WTC11 (cell line): ENCODE measurements at regions not wholly inside any gene's neighbourhood (a gene's known extent, or its start where the extent isn't known, plus 50 kb on each side); places are given as distances from the start of the nearest gene placed in this dataset.

Source experiments
- FOXJ3 ChIP-seq: sonication (generic); formaldehyde crosslinking; IDR thresholded peaks from 2 replicates; pipeline ENCODE4 v1.9.0; 2021; ENCODE audit warnings: missing genetic modification reagents, mild to moderate bottlenecking, borderline replicate concordance
- GTF2I ChIP-seq: fragments of 250-450 bp; sonication (Bioruptor Pico); conservative IDR thresholded peaks from 2 replicates; pipeline ENCODE4 v1.4.0; 2021; ENCODE audit warnings: mild to moderate bottlenecking
- IRF2 ChIP-seq: sonication (generic); formaldehyde crosslinking; IDR thresholded peaks from 2 replicates; pipeline ENCODE4 v1.8.0; 2022; ENCODE audit warnings: low read depth, missing genetic modification reagents, borderline replicate concordance
- JUN ChIP-seq: sonication (generic); formaldehyde crosslinking; IDR thresholded peaks from 2 replicates; pipeline ENCODE4 v1.8.0; 2023; ENCODE audit warnings: mild to moderate bottlenecking, missing genetic modification reagents
- NR3C1 ChIP-seq: sonication (generic); formaldehyde crosslinking; conservative IDR thresholded peaks from 2 replicates; pipeline ENCODE4 v1.8.1; 2023; ENCODE audit warnings: low read depth, mild to moderate bottlenecking, missing genetic modification reagents
- TP53 ChIP-seq: sonication (generic); formaldehyde crosslinking; IDR thresholded peaks from 2 replicates; pipeline ENCODE4 v1.8.1; 2023; ENCODE audit warnings: mild to moderate bottlenecking, missing genetic modification reagents
- TF ChIP-seq, protein P1 (sequence below): fragments of 200-600 bp; IDR thresholded peaks from 2 replicates; pipeline ENCODE4 v1.8.0; 2022; ENCODE audit warnings: antibody characterized with exemption
- TF ChIP-seq, protein P2 (sequence below): sonication (generic); formaldehyde crosslinking; IDR thresholded peaks from 2 replicates; pipeline ENCODE4 v1.8.1; 2022; ENCODE audit warnings: low read depth, missing genetic modification reagents, borderline replicate concordance
- TF ChIP-seq, protein P3 (sequence below): sonication (generic); formaldehyde crosslinking; IDR thresholded peaks from 2 replicates; pipeline ENCODE4 v1.8.0; 2022; ENCODE audit warnings: mild to moderate bottlenecking, missing genetic modification reagents
- TF ChIP-seq, protein P4 (sequence below): sonication (generic); formaldehyde crosslinking; IDR thresholded peaks from 2 replicates; pipeline ENCODE4 v1.8.1; 2023; ENCODE audit warnings: mild to moderate bottlenecking, missing genetic modification reagents, moderate library complexity
- TF ChIP-seq, protein P5 (sequence below): sonication (generic); formaldehyde crosslinking; IDR thresholded peaks from 2 replicates; pipeline ENCODE4 v1.8.1; 2022; ENCODE audit warnings: mild to moderate bottlenecking, moderate library complexity, missing genetic modification reagents
- TF ChIP-seq, protein P6 (sequence below): sonication (generic); formaldehyde crosslinking; IDR thresholded peaks from 2 replicates; pipeline ENCODE4 v1.8.1; 2023; ENCODE audit warnings: mild to moderate bottlenecking, moderate library complexity, missing genetic modification reagents

DNA sequence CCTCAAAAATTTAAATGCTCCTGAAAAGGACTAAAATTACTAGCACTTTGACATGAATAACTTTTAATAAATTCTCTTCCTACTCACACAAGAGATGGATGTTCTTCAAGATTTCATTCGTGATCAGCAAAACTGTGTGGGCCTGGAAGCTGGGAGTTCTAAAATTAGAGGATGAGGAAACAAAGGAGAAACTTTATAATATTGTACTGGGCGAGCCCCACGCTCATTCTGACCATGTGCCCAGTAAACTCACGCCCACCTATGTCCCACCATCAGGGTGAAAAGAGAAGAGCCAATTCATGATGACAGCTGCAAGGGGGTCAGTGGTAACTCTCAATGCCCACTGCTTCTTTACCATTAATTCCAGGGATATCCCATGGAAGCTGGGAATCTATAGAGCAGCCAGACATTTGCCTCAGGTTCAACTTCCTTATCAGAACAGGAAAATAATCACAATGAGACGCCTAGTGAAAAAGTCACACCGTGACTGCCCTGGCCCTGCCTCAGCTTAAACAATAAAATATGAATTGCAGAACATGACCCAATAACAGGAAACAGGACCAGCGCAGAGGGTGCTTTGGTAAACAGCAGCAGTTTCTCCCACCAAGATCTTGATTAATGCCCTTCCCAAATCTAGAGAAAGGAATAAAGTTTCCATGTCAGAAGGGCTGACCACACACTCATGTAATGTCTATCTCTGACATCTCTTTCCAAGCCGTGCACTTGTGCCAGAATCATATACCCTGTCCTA lies 438.6 kb downstream of the TXNL1 start:
- TF ChIP-seq IRF2 (CRISPR knock-in tag): no peak
- TF ChIP-seq, protein P1, sequence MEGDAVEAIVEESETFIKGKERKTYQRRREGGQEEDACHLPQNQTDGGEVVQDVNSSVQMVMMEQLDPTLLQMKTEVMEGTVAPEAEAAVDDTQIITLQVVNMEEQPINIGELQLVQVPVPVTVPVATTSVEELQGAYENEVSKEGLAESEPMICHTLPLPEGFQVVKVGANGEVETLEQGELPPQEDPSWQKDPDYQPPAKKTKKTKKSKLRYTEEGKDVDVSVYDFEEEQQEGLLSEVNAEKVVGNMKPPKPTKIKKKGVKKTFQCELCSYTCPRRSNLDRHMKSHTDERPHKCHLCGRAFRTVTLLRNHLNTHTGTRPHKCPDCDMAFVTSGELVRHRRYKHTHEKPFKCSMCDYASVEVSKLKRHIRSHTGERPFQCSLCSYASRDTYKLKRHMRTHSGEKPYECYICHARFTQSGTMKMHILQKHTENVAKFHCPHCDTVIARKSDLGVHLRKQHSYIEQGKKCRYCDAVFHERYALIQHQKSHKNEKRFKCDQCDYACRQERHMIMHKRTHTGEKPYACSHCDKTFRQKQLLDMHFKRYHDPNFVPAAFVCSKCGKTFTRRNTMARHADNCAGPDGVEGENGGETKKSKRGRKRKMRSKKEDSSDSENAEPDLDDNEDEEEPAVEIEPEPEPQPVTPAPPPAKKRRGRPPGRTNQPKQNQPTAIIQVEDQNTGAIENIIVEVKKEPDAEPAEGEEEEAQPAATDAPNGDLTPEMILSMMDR: no peak
- TF ChIP-seq, protein P2, sequence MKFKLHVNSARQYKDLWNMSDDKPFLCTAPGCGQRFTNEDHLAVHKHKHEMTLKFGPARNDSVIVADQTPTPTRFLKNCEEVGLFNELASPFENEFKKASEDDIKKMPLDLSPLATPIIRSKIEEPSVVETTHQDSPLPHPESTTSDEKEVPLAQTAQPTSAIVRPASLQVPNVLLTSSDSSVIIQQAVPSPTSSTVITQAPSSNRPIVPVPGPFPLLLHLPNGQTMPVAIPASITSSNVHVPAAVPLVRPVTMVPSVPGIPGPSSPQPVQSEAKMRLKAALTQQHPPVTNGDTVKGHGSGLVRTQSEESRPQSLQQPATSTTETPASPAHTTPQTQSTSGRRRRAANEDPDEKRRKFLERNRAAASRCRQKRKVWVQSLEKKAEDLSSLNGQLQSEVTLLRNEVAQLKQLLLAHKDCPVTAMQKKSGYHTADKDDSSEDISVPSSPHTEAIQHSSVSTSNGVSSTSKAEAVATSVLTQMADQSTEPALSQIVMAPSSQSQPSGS (CRISPR knock-in tag): no peak
- TF ChIP-seq, protein P3, sequence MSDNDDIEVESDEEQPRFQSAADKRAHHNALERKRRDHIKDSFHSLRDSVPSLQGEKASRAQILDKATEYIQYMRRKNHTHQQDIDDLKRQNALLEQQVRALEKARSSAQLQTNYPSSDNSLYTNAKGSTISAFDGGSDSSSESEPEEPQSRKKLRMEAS (CRISPR knock-in tag): no peak
- TF ChIP-seq TP53 (CRISPR knock-in tag): no peak
- no peak for TF ChIP-seq GTF2I (CRISPR knock-in tag)
- TF ChIP-seq, protein P4, sequence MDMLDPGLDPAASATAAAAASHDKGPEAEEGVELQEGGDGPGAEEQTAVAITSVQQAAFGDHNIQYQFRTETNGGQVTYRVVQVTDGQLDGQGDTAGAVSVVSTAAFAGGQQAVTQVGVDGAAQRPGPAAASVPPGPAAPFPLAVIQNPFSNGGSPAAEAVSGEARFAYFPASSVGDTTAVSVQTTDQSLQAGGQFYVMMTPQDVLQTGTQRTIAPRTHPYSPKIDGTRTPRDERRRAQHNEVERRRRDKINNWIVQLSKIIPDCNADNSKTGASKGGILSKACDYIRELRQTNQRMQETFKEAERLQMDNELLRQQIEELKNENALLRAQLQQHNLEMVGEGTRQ (CRISPR knock-in tag): no peak
- TF ChIP-seq NR3C1 (CRISPR knock-in tag): no peak
- TF ChIP-seq FOXJ3 (CRISPR knock-in tag): no peak
- TF ChIP-seq, protein P5, sequence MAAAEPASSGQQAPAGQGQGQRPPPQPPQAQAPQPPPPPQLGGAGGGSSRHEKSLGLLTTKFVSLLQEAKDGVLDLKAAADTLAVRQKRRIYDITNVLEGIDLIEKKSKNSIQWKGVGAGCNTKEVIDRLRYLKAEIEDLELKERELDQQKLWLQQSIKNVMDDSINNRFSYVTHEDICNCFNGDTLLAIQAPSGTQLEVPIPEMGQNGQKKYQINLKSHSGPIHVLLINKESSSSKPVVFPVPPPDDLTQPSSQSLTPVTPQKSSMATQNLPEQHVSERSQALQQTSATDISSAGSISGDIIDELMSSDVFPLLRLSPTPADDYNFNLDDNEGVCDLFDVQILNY (CRISPR knock-in tag): no peak
- no peak for TF ChIP-seq JUN (CRISPR knock-in tag)
- TF ChIP-seq, protein P6, sequence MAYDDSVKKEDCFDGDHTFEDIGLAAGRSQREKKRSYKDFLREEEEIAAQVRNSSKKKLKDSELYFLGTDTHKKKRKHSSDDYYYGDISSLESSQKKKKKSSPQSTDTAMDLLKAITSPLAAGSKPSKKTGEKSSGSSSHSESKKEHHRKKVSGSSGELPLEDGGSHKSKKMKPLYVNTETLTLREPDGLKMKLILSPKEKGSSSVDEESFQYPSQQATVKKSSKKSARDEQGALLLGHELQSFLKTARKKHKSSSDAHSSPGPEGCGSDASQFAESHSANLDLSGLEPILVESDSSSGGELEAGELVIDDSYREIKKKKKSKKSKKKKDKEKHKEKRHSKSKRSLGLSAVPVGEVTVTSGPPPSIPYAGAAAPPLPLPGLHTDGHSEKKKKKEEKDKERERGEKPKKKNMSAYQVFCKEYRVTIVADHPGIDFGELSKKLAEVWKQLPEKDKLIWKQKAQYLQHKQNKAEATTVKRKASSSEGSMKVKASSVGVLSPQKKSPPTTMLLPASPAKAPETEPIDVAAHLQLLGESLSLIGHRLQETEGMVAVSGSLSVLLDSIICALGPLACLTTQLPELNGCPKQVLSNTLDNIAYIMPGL (CRISPR knock-in tag): no peak
